ENCODE measurements at regions not wholly inside any gene's neighbourhood (a gene's known extent, or its start where the extent isn't known, plus 50 kb on each side); places are given as distances from the start of the nearest gene placed in this dataset.

GRCh38 chr6:74879234-74879633 is 326.6 kb downstream of the COL12A1 start:
- DNase-seq, result no peak

GRCh38 chr6:74875193-74875592 is 330.7 kb downstream of the COL12A1 start:
- DNase-seq, result no peak

- no peak for DNase-seq
Measured at GRCh38 chr6:74872754-74873476, 332.9 kb downstream of the COL12A1 start.

GRCh38 chr6:74871757-74872156 is 334.1 kb downstream of the COL12A1 start:
- no peak for DNase-seq

- no peak for DNase-seq
Measured at GRCh38 chr6:74870403-74870802, 335.4 kb downstream of the COL12A1 start.

- no peak for DNase-seq
Measured at GRCh38 chr6:74867291-74867690, 338.6 kb downstream of the COL12A1 start.

- no peak for DNase-seq
Measured at GRCh38 chr6:74863968-74864367, 341.9 kb downstream of the COL12A1 start.

GRCh38 chr6:74860456-74860855 is 345.4 kb downstream of the COL12A1 start:
- DNase-seq, result no peak

GRCh38 chr6:74857157-74857556 is 348.7 kb downstream of the COL12A1 start:
- DNase-seq, result no peak

GRCh38 chr6:74853991-74854390 is 351.9 kb downstream of the COL12A1 start:
- DNase-seq, result no peak

GRCh38 chr6:74851596-74851995 is 354.3 kb downstream of the COL12A1 start:
- no peak for DNase-seq

GRCh38 chr6:74840953-74841352 is 364.9 kb downstream of the COL12A1 start:
- DNase-seq, result no peak

- no peak for DNase-seq
Measured at GRCh38 chr6:74834967-74835366, 370.9 kb downstream of the COL12A1 start.

- no peak for DNase-seq
Measured at GRCh38 chr6:74826263-74826662, 379.6 kb downstream of the COL12A1 start.

GRCh38 chr6:74814440-74814839 is 391.4 kb downstream of the COL12A1 start:
- DNase-seq, result no peak

- no peak for DNase-seq
Measured at GRCh38 chr6:74807674-74808073, 398.2 kb downstream of the COL12A1 start.

GRCh38 chr6:74805916-74806696 is 399.7 kb downstream of the COL12A1 start:
- DNase-seq, result no peak

- no peak for DNase-seq
Measured at GRCh38 chr6:74798302-74798701, 407.6 kb downstream of the COL12A1 start.

- DNase-seq, result no peak
Measured at GRCh38 chr6:74785236-74785635, 420.6 kb downstream of the COL12A1 start.

GRCh38 chr6:74782346-74782745 is 423.5 kb downstream of the COL12A1 start:
- no peak for DNase-seq

- DNase-seq, result no peak
Measured at GRCh38 chr6:74780831-74781230, 425.0 kb downstream of the COL12A1 start.

GRCh38 chr6:74768738-74769137 is 437.1 kb downstream of the COL12A1 start:
- no peak for DNase-seq

- no peak for DNase-seq
Measured at GRCh38 chr6:74768120-74768519, 437.7 kb downstream of the COL12A1 start.

GRCh38 chr6:74765486-74765885 is 440.4 kb downstream of the COL12A1 start:
- no peak for DNase-seq

Data from CD4-positive, alpha-beta T cell treated with Interferon gamma for 1 hour (primary cell).